ENCODE measurements at regions not wholly inside any gene's neighbourhood (a gene's known extent, or its start where the extent isn't known, plus 50 kb on each side); places are given as distances from the start of the nearest gene placed in this dataset.

- H3K27ac ChIP-seq = no peak overlapping the region
- ChIA-PET POLR2A (ENCODE audit: low non-redundant PET) (no interaction called here), CTCF (no interaction called here)
- no peak for DNase-seq (ENCODE audit: low spot score)
- TF ChIP-seq CTCF (conservative IDR thresholded peaks at IDR 0.05; ENCODE audit: low read depth) = no peak
Observed at GRCh38 chr6:145031962-145032361, 703.4 kb downstream of the EPM2A start.

- CTCF ChIA-PET = no interaction called here
- H3K27ac ChIP-seq = no peak overlapping the region
- POLR2A ChIA-PET (ENCODE audit: low non-redundant PET) = no interaction called here
- no peak for TF ChIP-seq CTCF (conservative IDR thresholded peaks at IDR 0.05; ENCODE audit: low read depth)
- no peak for DNase-seq (ENCODE audit: low spot score)
Observed at GRCh38 chr6:145032562-145033145, 702.7 kb downstream of the EPM2A start.

- no peak overlapping the region for H3K27ac ChIP-seq
- ChIA-PET CTCF (no interaction called here), POLR2A (ENCODE audit: low non-redundant PET) (no interaction called here)
- DNase-seq (ENCODE audit: low spot score) = no peak
- no peak for TF ChIP-seq CTCF (conservative IDR thresholded peaks at IDR 0.05; ENCODE audit: low read depth)
Observed at GRCh38 chr6:145034664-145035063, 700.7 kb downstream of the EPM2A start.

- TF ChIP-seq CTCF (conservative IDR thresholded peaks at IDR 0.05; ENCODE audit: low read depth) = no peak
Observed at GRCh38 chr6:145036236-145036635, 699.1 kb downstream of the EPM2A start.

GRCh38 chr6:145036848-145037567, 698.3 kb downstream of the EPM2A start:
- no peak overlapping the region for H3K27ac ChIP-seq
- POLR2A ChIA-PET (ENCODE audit: low non-redundant PET) = no interaction called here
- TF ChIP-seq CTCF (conservative IDR thresholded peaks at IDR 0.05; ENCODE audit: low read depth) = no peak
- no peak for DNase-seq (ENCODE audit: low spot score)
- CTCF ChIA-PET = no interaction called here

More at GRCh38 chr6:145036236-145036635, 699.1 kb downstream of the EPM2A start:
- DNase-seq (ENCODE audit: low spot score) = no peak
- ChIA-PET CTCF (no interaction called here), POLR2A (ENCODE audit: low non-redundant PET) (no interaction called here)
- no peak overlapping the region for H3K27ac ChIP-seq

- no peak for DNase-seq (ENCODE audit: low spot score)
- no peak for TF ChIP-seq CTCF (conservative IDR thresholded peaks at IDR 0.05; ENCODE audit: low read depth)
- ChIA-PET CTCF (interaction anchor here (0.5 kb wide), 1 partner anchor 75 kb away, joined by 3 read pairs; no protein-coding TSS in a partner anchor), POLR2A (ENCODE audit: low non-redundant PET) (no interaction called here)
- no peak overlapping the region for H3K27ac ChIP-seq
Observed at GRCh38 chr6:145042559-145042958, 692.8 kb downstream of the EPM2A start.

All from RWPE1 (cell line).